NCI-H526 (cell line): ENCODE measurements at regions not wholly inside any gene's neighbourhood (a gene's known extent, or its start where the extent isn't known, plus 50 kb on each side); places are given as distances from the start of the nearest gene placed in this dataset.

ENCODE experiments used
- DNase-seq, 2 experiments: peaks; one replicate each; lab custom pipeline; 2025; lab: John Stamatoyannopoulos, UW

GRCh38 chr15:66832664-66833063, 130.6 kb downstream of the SMAD6 start:
- peak in 1 of 2 experiments; percentile 16 for DNase-seq

- no peak for DNase-seq
Observed at GRCh38 chr15:66833371-66833770, 131.3 kb downstream of the SMAD6 start.

DNA sequence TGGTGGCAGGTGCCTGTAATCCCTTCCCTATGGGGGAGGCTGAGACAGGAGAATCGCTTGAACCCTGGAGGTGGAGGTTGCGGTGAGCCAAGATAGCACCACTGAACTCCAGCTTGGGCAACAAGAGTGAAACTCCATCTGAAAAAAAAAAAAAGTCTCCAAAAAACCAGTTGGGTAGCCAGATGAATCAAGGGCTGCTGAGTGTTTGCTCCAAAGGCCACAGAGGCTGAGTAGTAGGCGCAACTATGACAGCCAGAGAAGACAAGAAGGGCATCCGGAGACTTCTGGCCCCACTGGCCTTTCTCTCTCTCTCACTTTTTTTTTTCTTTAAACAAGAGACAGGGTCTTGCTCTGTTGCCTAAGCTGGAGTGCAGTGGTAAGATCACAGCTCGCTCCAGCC, 131.8 kb downstream of the SMAD6 start:
- no peak for DNase-seq

DNA sequence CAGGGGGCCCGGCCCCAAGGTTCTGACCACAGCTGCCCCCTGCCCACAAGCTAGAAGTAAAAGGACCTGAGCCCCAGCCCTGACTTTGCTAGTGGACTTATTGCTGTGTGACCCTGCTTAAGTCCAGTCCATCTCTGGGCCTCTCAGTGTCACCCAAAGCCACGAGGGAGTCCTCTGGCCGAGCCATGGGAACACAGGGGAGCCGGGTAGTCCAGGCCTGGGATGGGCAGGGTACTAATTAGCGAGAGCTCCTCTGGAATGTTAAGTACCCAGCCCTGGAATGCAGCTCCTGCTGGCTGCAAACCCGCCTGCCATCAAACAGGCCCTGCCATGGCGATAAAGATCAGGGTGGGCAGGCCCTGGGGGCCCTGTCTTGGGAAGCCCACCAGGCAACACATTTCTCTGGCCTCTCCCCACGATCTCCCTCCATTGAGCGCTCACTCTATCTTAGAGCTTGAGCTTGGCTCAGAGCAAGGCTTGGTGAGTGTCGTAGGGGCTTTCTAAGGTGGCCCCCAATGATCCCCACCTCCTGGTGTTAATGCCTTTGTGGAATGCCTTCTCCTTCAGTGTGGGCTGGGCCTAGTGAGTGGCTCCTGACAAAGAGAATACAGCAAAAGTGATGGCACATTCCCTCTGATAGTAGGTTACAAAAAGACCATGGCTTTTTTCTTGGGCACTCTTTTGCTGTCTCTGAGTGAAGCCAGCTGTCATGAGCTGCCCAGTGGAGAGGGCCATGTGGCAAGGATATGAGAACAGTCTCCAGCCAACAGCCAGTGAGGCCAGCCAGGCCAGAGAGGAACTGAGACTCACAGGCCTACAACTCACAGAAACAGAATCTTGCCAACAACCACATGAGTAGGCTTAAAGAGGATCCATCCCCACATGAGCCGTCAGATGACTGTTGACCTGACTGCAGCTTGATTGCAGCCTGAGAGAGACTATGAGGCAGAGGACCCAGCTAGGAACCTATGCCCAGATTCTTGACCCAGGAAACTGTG, 133.1 kb downstream of the SMAD6 start:
- DNase-seq: no peak

DNA sequence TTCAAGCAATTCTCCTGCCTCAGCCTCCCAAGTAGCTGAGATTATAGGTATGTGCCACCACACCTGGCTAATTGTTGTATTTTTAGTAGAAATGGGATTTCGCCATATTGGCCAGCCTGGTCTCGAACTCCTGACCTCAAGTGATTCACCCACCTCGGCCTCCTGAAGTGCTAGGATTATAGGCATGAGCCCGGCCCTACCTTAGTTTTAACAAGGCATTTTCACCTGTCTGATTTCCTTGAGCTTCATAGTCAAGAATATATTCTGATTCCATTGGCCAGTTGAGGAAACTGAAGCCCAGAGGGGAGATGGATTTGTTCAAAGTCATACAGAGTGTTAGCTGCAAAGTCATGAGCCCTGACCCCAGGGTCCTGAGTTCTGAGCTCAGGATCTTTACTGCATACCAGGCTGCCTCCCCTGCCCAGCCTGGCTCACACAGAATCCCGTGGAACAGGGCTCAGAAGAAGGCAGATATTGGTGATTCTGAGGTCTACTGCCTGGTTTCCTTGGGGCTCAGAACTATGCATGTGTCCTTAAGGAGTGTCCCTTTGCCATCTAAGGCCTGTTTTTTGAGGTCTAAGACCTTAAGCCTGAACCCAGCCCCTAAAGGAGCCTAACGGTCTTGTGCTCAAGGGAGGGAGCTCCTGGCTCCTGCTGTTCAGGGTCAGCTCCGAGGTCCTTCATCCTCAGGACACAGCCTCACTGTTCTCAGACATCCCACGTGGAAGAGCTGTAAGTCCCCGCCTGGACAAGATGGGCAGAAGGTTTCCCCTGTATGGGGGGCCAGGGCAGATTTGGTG, 134.4 kb downstream of the SMAD6 start:
- no peak for DNase-seq

DNA sequence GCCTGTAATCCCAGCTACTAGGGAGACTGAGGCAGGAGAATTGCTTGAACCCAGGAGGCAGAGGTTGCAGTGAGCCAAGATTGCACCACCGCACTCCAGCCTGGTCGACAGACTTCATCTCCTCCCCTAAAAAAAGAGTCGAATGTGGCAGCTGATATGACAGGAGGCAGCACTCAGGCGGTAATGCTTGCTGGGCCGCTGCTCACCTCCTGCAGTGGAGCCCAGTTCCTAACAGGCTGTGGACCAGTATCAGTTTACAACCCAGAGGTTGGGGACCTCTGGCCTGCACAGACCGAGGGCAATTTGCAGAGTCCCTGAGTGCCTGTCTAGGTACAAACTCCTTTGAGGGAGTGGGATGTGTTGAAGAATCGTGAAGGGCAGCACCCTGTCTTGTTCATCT, 136.2 kb downstream of the SMAD6 start:
- DNase-seq: no peak

DNA sequence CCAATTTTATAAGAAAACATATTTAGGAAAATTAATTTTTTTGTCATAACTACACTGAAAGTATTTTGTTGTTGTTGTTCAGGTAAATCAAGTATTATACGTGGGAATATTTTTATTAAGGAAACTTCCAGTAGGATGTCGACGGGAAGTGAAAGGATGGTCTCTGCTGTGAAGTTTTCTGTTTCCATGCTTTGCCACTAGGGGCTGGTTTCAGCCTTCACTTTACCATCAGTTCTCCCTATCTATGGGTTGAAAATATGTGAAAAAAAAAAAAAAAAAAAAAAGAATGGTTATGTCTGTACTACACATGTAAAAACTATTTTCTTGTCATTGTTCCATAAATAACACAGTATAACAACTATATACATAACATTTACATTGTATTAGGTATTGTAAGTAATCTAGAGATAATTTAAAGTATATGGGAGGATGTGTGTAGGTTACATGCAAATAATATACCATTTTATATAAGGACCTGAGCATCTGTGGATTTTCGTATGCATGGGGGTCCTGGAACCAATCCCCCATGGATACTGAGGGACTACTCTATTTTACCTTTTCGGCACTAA, 136.7 kb downstream of the SMAD6 start:
- DNase-seq: peak in 1 of 2 experiments; percentile 18

GRCh38 chr15:66839506-66840112, 137.6 kb downstream of the SMAD6 start:
- DNase-seq: no peak

GRCh38 chr15:66840615-66841390, 138.8 kb downstream of the SMAD6 start:
- DNase-seq: no peak

GRCh38 chr15:66841953-66842681, 140.1 kb downstream of the SMAD6 start:
- peak in 1 of 2 experiments; percentile 49 for DNase-seq

- peak; percentile 20 to 65 for DNase-seq
Observed at GRCh38 chr15:66842710-66843441, 140.8 kb downstream of the SMAD6 start.

DNA sequence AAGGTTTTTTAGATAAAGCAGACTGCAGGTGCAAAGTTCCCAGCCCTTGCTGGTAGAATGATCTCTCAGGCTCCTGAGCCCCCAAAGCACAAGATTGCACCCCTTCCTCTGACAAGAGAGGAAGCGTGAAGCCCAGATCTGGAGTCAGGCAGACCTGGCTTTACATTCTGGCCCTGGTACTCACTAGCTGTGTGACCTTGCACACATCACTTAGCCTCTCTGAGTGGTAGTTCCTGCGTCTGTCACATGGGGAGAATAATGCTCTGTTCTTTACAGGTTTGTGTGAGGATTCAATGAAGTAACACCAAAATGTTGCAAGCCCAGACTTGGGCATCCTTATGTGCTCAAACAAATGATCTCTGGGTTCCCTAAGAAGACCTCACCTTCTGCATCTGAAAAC, 141.5 kb downstream of the SMAD6 start:
- DNase-seq: no peak

DNA sequence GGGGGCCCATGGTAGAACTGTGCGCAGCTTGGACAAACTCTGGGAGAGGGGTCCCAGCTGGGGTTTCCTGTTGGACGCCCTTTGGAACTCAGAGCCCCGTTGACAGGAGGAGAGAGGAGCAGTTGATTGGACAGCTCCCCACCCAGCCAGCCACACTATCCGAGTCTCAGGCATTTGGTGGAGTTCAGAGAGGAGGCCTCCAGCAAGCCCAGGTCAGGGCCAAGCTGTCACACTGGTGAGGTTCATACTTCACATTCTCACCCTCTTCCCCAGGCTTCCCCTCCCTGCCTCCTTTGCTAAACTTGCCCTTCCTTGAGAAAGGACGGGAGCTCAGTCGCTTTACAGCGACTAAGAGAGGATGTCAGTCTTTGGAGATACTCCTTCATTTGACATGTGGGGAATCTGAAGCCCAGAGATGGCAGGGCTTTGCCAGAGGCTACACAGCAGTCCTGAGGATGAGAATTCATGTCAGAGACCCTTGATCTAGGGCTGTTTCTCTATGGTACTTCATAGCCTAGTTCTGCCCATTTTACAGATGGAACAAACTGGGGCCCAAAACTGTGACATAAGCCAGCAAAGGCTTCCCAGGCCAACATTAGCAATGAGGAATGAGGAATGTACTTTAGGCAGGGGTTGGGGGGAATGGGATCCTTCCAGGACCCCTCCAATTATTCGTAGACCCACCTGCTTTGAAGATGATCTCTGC, 142.2 kb downstream of the SMAD6 start:
- DNase-seq: no peak

GRCh38 chr15:66844747-66845145, 142.7 kb downstream of the SMAD6 start:
- no peak for DNase-seq

DNA sequence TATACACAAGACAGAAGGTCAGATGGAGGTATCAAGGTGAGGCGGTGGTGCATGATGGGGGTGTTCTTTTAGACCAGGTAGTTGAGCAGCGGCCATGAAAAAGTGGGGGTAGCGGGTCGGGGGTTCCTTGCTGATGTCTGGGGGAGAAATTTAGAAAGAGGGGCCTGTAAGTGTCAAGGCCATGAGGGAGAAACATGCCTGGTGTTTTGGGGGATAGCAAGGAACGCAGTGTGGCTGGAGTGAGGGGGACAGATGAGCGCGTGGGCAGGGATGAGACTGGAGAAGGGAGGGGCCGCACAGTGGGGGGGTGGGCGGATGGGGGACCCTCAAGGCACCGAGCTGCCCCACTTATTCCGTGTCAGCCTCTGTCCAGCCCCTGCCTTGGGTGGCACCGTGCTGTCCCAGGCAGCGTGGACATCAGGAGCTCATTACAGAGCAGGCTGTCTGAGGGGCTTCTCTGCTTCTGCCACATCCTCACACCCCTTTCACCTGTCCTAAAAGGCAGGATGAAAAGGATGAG, 143.3 kb downstream of the SMAD6 start:
- no peak for DNase-seq

DNA sequence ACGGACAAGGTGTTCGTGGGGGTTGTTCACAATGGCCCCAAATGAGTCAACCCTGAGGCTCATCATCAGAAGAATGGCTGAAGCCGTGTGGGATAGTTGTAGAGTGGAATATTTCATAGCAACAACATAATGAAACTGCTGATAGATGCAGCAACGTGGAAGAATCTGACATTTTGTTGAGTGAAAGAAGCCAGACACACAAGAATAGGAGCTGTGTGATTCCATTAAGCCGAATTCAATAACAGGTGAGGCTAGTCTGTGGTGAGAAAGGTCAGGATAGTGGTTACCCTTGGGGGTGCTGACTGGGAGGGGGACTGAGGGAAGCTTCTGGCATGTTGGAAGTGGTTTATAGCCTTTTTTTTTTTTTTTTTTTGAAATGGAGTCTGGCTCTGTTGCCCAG, 144.0 kb downstream of the SMAD6 start:
- no peak for DNase-seq

DNA sequence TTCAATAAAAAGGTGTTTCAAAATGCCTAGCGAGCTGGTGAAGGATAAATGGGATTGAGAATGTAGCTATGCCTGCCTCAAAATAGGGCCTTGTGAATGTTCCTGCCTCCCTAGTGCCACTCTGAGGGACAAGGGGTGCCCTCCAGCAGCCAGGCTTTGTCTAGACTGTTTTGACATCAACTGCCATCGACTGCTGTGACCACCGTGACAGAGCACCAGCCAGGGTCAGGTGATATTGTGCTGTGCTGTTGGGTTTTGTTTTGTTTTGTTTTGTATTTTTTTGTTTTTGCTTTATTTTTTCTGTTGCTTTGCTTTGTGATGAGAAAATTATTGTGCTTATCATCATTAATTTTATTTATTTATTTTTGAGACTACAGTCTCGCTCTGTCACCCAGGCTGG, 144.8 kb downstream of the SMAD6 start:
- DNase-seq: no peak

GRCh38 chr15:66847565-66847991, 145.5 kb downstream of the SMAD6 start:
- no peak for DNase-seq

DNA sequence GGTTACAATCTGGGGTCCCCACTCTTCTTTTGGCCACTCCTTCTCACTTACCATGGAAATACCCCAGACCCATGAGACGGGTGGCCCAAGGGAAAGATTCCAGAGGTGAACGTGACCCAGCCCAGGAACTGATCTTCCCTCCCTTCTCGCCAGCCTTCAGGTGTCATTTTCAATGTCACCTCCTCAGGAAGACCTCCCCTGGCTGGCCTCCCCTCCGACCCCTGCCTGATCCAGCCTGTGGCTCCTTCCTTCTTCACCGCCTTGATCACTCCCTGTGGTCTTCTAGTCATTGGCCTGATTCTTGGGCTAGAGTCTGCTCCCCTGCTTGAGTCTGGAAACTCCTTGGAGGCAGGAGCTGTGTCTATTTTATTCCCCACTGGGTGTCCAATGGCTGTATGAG, 146.1 kb downstream of the SMAD6 start:
- DNase-seq: no peak
